HG03460 (cell line): ENCODE measurements at regions not wholly inside any gene's neighbourhood (a gene's known extent, or its start where the extent isn't known, plus 50 kb on each side); places are given as distances from the start of the nearest gene placed in this dataset.
A peak's percentile ranks its signal among the peaks of the same experiment; 100 is the strongest.

Source experiments
- ATAC-seq: cut with Tn5 transposase; IDR thresholded peaks from one replicate; pipeline ENCODE4 v1.9.1; 2021; ENCODE audit not compliant: unreplicated experiment

GRCh38 chr6:74956559-74957428, 249.1 kb downstream of the COL12A1 start:
- ATAC-seq: no peak

GRCh38 chr6:74953708-74954107, 252.1 kb downstream of the COL12A1 start:
- ATAC-seq: no peak

GRCh38 chr6:74946961-74947360, 258.9 kb downstream of the COL12A1 start:
- ATAC-seq: no peak

GRCh38 chr6:74942130-74942529, 263.7 kb downstream of the COL12A1 start:
- ATAC-seq: no peak

GRCh38 chr6:74941424-74941823, 264.4 kb downstream of the COL12A1 start:
- no peak for ATAC-seq

GRCh38 chr6:74939721-74940620, 265.9 kb downstream of the COL12A1 start:
- no peak for ATAC-seq

GRCh38 chr6:74939151-74939708, 266.6 kb downstream of the COL12A1 start:
- ATAC-seq: no peak

- no peak for ATAC-seq
These were observed 267.9 kb downstream of the COL12A1 start for GRCh38 chr6:74937936-74938335.

GRCh38 chr6:74936886-74937285, 269.0 kb downstream of the COL12A1 start:
- ATAC-seq: no peak

GRCh38 chr6:74932232-74932888, 273.5 kb downstream of the COL12A1 start:
- no peak for ATAC-seq

- ATAC-seq: no peak
These were observed 274.3 kb downstream of the COL12A1 start for GRCh38 chr6:74931558-74931957.

- no peak for ATAC-seq
These were observed 277.6 kb downstream of the COL12A1 start for GRCh38 chr6:74928203-74928602.

- no peak for ATAC-seq
These were observed 278.6 kb downstream of the COL12A1 start for GRCh38 chr6:74927299-74927698.

GRCh38 chr6:74925683-74926082, 280.2 kb downstream of the COL12A1 start:
- peak; percentile 83 for ATAC-seq

- no peak for ATAC-seq
These were observed 291.0 kb downstream of the COL12A1 start for GRCh38 chr6:74914888-74915287.

- ATAC-seq: no peak
These were observed 293.6 kb downstream of the COL12A1 start for GRCh38 chr6:74912234-74912633.

GRCh38 chr6:74902846-74903245, 303.0 kb downstream of the COL12A1 start:
- ATAC-seq: no peak

GRCh38 chr6:74902089-74902488, 303.8 kb downstream of the COL12A1 start:
- ATAC-seq: no peak

GRCh38 chr6:74901576-74901975, 304.3 kb downstream of the COL12A1 start:
- ATAC-seq: no peak

- ATAC-seq: no peak
These were observed 306.4 kb downstream of the COL12A1 start for GRCh38 chr6:74899416-74899815.

GRCh38 chr6:74892091-74892490, 313.8 kb downstream of the COL12A1 start:
- ATAC-seq: no peak
